Testis (tissue), 2 donors: ENCODE measurements at regions not wholly inside any gene's neighbourhood (a gene's known extent, or its start where the extent isn't known, plus 50 kb on each side); places are given as distances from the start of the nearest gene placed in this dataset.

Source experiments
- CTCF ChIP-seq, 3 experiments: fragments of 450-650 bp in 2 of 3; fragments of 200-600 bp in 1 of 3; sonication (generic) in 1 of 3; IDR thresholded peaks; one replicate each; pipeline ENCODE4 v1.5.1; 2016 to 2019; ENCODE audit warnings: antibody characterized with exemption in 3 of 3, mild to moderate bottlenecking in 2 of 3, moderate library complexity in 1 of 3
- POLR2A ChIP-seq: fragments of 450-650 bp; IDR thresholded peaks from one replicate; pipeline ENCODE4 v1.6.1; 2017; ENCODE audit warnings: antibody characterized with exemption, mild to moderate bottlenecking, moderate library complexity

- TF ChIP-seq POLR2A: no peak
- TF ChIP-seq CTCF (IDR thresholded peaks at IDR 0.05): no peak
These were observed 368.7 kb downstream of the LIG4 start for GRCh38 chr13:107846642-107847041.
